Hepatocyte (in vitro differentiated cells): ENCODE measurements at regions not wholly inside any gene's neighbourhood (a gene's known extent, or its start where the extent isn't known, plus 50 kb on each side); places are given as distances from the start of the nearest gene placed in this dataset.

Source experiments
- DNase-seq: peaks from one replicate; pipeline ENCODE4 v3.0.0-alpha.2; 2016; ENCODE audit warnings: low spot score
- H2AFZ ChIP-seq: fragments of 200-600 bp; sonication (generic); 2 replicates; pipeline ENCODE4 v1.6.0; 2016; ENCODE audit warnings: antibody characterized with exemption, mild to moderate bottlenecking
- H3K27ac ChIP-seq: fragments of 200-600 bp; sonication (generic); 2 replicates; pipeline ENCODE4 v1.5.1; 2016; ENCODE audit warnings: mild to moderate bottlenecking
- H3K27me3 ChIP-seq: fragments of 200-600 bp; sonication (generic); 2 replicates; pipeline ENCODE4 v1.6.1; 2016
- H3K36me3 ChIP-seq: fragments of 200-600 bp; sonication (generic); replicated peaks from 2 replicates; pipeline ENCODE4 v1.5.1; 2016; ENCODE audit warnings: low read depth; ENCODE audit not compliant: insufficient read depth
- H3K4me1 ChIP-seq: fragments of 200-600 bp; sonication (generic); 2 replicates; pipeline ENCODE4 v1.5.1; 2016; ENCODE audit warnings: mild to moderate bottlenecking, moderate library complexity; ENCODE audit not compliant: insufficient read depth
- H3K4me2 ChIP-seq: fragments of 200-600 bp; sonication (generic); 2 replicates; pipeline ENCODE4 v1.6.0; 2016
- H3K4me3 ChIP-seq: fragments of 200-600 bp; sonication (generic); 2 replicates; pipeline ENCODE4 v1.5.1; 2016; ENCODE audit warnings: mild to moderate bottlenecking
- H3K79me2 ChIP-seq: fragments of 200-600 bp; sonication (generic); 2 replicates; pipeline ENCODE4 v1.6.0; 2017; ENCODE audit warnings: mild to moderate bottlenecking
- H3K9me2 ChIP-seq: fragments of 200-600 bp; sonication (generic); replicated peaks from 2 replicates; pipeline ENCODE4 v1.6.0; 2017; ENCODE audit warnings: mild to moderate bottlenecking; ENCODE audit not compliant: insufficient read depth
- H3K9me3 ChIP-seq: fragments of 200-600 bp; sonication (generic); 2 replicates; pipeline ENCODE4 v1.5.1; 2016; ENCODE audit warnings: low read depth, mild to moderate bottlenecking
- H4K20me1 ChIP-seq: fragments of 200-600 bp; sonication (generic); 2 replicates; pipeline ENCODE4 v1.6.0; 2016; ENCODE audit warnings: mild to moderate bottlenecking; ENCODE audit not compliant: insufficient read depth, poor library complexity, severe bottlenecking
- EZH2 ChIP-seq: fragments of 200-600 bp; sonication (generic); IDR thresholded peaks from 2 replicates; pipeline ENCODE4 v1.6.1; 2016; ENCODE audit warnings: antibody characterized with exemption, mild to moderate bottlenecking, borderline replicate concordance
- EZH2phosphoT487 ChIP-seq: fragments of 200-600 bp; sonication (generic); IDR thresholded peaks from one replicate; pipeline ENCODE4 v1.6.1; 2018; ENCODE audit warnings: antibody characterized with exemption, mild to moderate bottlenecking, low read depth, moderate library complexity; ENCODE audit not compliant: unreplicated experiment, severe bottlenecking
- whole genome bisulfite sequencing: methylation state at CpG from one replicate; pipeline ENCODE4 v1.1.6; 2016; ENCODE audit warnings: low lambda C conversion rate; ENCODE audit errors: missing lambda C conversion rate; 5-methylcytosine and 5-hydroxymethylcytosine counted together
- TF ChIP-seq, protein P1 (sequence below): fragments of 200-600 bp; sonication (generic); IDR thresholded peaks from 2 replicates; pipeline ENCODE4 v1.5.1; 2016; ENCODE audit warnings: antibody characterized with exemption, mild to moderate bottlenecking; ENCODE audit not compliant: poor library complexity

DNA sequence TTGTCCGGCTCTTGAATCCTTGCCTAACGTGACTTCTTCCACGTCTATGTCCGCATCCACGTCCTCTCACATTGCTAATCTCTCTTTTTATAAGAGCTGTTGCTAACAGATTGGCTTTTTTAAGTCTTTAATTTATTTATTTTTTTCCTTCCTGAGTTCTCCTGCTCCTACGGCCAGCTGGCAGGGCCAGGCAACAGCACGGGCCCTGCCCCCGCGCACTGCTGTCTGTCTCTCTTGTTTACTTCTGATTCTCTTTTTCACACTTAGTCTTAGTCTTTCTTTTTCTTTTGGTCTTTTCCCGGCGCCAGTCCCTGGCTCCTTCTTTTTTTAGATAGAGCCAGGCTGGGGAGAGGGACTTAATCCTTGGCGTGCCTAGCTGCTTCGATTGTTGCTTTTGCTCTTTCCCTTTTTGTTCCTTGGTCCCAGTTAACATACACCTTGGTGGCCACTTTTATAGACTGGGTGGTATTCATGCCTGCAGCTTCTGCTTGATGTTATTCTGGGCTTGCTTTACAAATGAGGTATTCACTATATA lies 53.2 kb upstream of the RBMX start:
- H3K9me3 ChIP-seq, result no peaks in the 10 kb centered on the region
- no peak for DNase-seq
- no peaks in the 10 kb centered on the region for H3K79me2 ChIP-seq
- peak overlapping the region; percentile 12 for H3K27ac ChIP-seq
- H4K20me1 ChIP-seq, result no peaks in the 10 kb centered on the region
- peaks cover 5% of the 10 kb centered on the region for H3K4me1 ChIP-seq
- H3K27me3 ChIP-seq, result no peaks in the 10 kb centered on the region
- peak overlapping the region; percentile 49 for H3K4me2 ChIP-seq
- 67% methylated on average over 13 of the region's 13 CpGs for WGBS
- H3K4me3 ChIP-seq, result no peak overlapping the region
- no peaks in the 10 kb centered on the region for H3K36me3 ChIP-seq
- TF ChIP-seq EZH2phosphoT487 (no peak), EZH2 (no peak)
- TF ChIP-seq, protein P1, sequence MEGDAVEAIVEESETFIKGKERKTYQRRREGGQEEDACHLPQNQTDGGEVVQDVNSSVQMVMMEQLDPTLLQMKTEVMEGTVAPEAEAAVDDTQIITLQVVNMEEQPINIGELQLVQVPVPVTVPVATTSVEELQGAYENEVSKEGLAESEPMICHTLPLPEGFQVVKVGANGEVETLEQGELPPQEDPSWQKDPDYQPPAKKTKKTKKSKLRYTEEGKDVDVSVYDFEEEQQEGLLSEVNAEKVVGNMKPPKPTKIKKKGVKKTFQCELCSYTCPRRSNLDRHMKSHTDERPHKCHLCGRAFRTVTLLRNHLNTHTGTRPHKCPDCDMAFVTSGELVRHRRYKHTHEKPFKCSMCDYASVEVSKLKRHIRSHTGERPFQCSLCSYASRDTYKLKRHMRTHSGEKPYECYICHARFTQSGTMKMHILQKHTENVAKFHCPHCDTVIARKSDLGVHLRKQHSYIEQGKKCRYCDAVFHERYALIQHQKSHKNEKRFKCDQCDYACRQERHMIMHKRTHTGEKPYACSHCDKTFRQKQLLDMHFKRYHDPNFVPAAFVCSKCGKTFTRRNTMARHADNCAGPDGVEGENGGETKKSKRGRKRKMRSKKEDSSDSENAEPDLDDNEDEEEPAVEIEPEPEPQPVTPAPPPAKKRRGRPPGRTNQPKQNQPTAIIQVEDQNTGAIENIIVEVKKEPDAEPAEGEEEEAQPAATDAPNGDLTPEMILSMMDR, result no peak
- H2AFZ ChIP-seq, result peak overlapping the region; percentile 29
- no peaks in the 10 kb centered on the region for H3K9me2 ChIP-seq

DNA sequence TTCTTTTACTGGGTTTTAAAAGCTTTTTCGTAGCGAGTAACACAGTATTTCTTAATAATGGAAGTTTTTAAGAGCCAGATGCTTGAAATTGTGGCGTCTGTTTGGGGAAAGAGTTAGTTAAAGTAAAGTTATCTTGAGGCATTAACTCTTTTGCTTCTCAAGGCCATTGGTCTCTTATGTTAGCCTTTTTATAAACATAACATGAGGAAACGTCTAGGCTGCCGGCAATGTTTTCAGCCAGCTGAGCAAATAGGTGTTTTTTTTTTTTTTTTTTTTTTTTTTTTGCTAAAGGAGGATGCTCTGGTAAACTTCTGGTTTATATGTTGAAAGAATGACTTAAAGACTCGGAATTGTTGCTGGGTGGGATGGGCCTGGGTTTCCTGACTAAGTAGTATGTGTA lies 51.1 kb upstream of the RBMX start:
- H3K27me3 ChIP-seq, result no peaks in the 10 kb centered on the region
- no peak overlapping the region for H3K27ac ChIP-seq
- no peak for DNase-seq
- H3K79me2 ChIP-seq, result no peaks in the 10 kb centered on the region
- no peak overlapping the region for H2AFZ ChIP-seq
- H3K9me3 ChIP-seq, result no peaks in the 10 kb centered on the region
- no peak overlapping the region for H3K4me2 ChIP-seq
- no peaks in the 10 kb centered on the region for H3K36me3 ChIP-seq
- peaks cover 5% of the 10 kb centered on the region for H3K4me1 ChIP-seq
- no peak overlapping the region for H3K4me3 ChIP-seq
- TF ChIP-seq EZH2 (no peak), EZH2phosphoT487 (no peak)
- TF ChIP-seq, protein P1, result no peak
- H4K20me1 ChIP-seq, result no peaks in the 10 kb centered on the region
- 50% methylated on average over 6 of the region's 6 CpGs for WGBS
- no peaks in the 10 kb centered on the region for H3K9me2 ChIP-seq
